ENCODE measurements at regions not wholly inside any gene's neighbourhood (a gene's known extent, or its start where the extent isn't known, plus 50 kb on each side); places are given as distances from the start of the nearest gene placed in this dataset.

GRCh38 chr4:100841911-100842310 lies 324.1 kb upstream of the EMCN start:
- Histone ChIP-seq H3K9me3 (ENCODE audit: control insufficient read depth, low read length) (no peaks in the 10 kb centered on the region), H3K4me3 (ENCODE audit: low read length) (no peak overlapping the region), H3K27ac (ENCODE audit: low read length) (no peak overlapping the region), H3K27me3 (ENCODE audit: control insufficient read depth, insufficient read depth) (no peaks in the 10 kb centered on the region), H3K4me1 (ENCODE audit: control insufficient read depth, insufficient read depth, low read length) (no peaks in the 10 kb centered on the region)
- DNase-seq (no peak), ATAC-seq (no peak)
- WGBS = 91% methylated on average over 2 of the region's 2 CpGs
- intact Hi-C loops (cut with DNase I) = no loop called here

- intact Hi-C loops (cut with DNase I) = no loop called here
- no peak overlapping the region for H3K27ac ChIP-seq (ENCODE audit: low read length)
- WGBS = 96% methylated on average over 2 of the region's 2 CpGs
- H3K27me3 ChIP-seq (ENCODE audit: control insufficient read depth, insufficient read depth) = no peaks in the 10 kb centered on the region
- DNase-seq = no peak
- no peak for ATAC-seq
- no peaks in the 10 kb centered on the region for H3K9me3 ChIP-seq (ENCODE audit: control insufficient read depth, low read length)
- no peak overlapping the region for H3K4me3 ChIP-seq (ENCODE audit: low read length)
- H3K4me1 ChIP-seq (ENCODE audit: control insufficient read depth, insufficient read depth, low read length) = no peaks in the 10 kb centered on the region
Measured at GRCh38 chr4:100839712-100840111, 321.9 kb upstream of the EMCN start.

GRCh38 chr4:100838286-100838685 lies 320.5 kb upstream of the EMCN start:
- intact Hi-C loops (cut with DNase I) = no loop called here
- WGBS = 76% methylated on average over 1 of the region's 1 CpG
- no peak overlapping the region for H3K27ac ChIP-seq (ENCODE audit: low read length)
- H3K9me3 ChIP-seq (ENCODE audit: control insufficient read depth, low read length) = no peaks in the 10 kb centered on the region
- H3K4me1 ChIP-seq (ENCODE audit: control insufficient read depth, insufficient read depth, low read length) = no peaks in the 10 kb centered on the region
- DNase-seq (no peak), ATAC-seq (no peak)
- H3K4me3 ChIP-seq (ENCODE audit: low read length) = no peak overlapping the region
- H3K27me3 ChIP-seq (ENCODE audit: control insufficient read depth, insufficient read depth) = no peaks in the 10 kb centered on the region

- ATAC-seq (no peak), DNase-seq (no peak)
- H3K27me3 ChIP-seq (ENCODE audit: control insufficient read depth, insufficient read depth) = no peaks in the 10 kb centered on the region
- intact Hi-C loops (cut with DNase I) = no loop called here
- no peak overlapping the region for H3K27ac ChIP-seq (ENCODE audit: low read length)
- 74% methylated on average over 1 of the region's 1 CpG for WGBS
- H3K9me3 ChIP-seq (ENCODE audit: control insufficient read depth, low read length) = no peaks in the 10 kb centered on the region
- H3K4me3 ChIP-seq (ENCODE audit: low read length) = no peak overlapping the region
- H3K4me1 ChIP-seq (ENCODE audit: control insufficient read depth, insufficient read depth, low read length) = no peaks in the 10 kb centered on the region
Measured at GRCh38 chr4:100836929-100837328, 319.1 kb upstream of the EMCN start.

- no peak for DNase-seq
- Histone ChIP-seq H3K9me3 (ENCODE audit: control insufficient read depth, low read length) (no peaks in the 10 kb centered on the region), H3K4me3 (ENCODE audit: low read length) (no peak overlapping the region), H3K4me1 (ENCODE audit: control insufficient read depth, insufficient read depth, low read length) (no peaks in the 10 kb centered on the region), H3K27me3 (ENCODE audit: control insufficient read depth, insufficient read depth) (no peaks in the 10 kb centered on the region), H3K27ac (ENCODE audit: low read length) (no peak overlapping the region)
- intact Hi-C loops (cut with DNase I) = no loop called here
- ATAC-seq = no peak
Measured at GRCh38 chr4:100834616-100835015, 316.8 kb upstream of the EMCN start.

GRCh38 chr4:100833906-100834305 lies 316.1 kb upstream of the EMCN start:
- no peaks in the 10 kb centered on the region for H3K27me3 ChIP-seq (ENCODE audit: control insufficient read depth, insufficient read depth)
- no peaks in the 10 kb centered on the region for H3K4me1 ChIP-seq (ENCODE audit: control insufficient read depth, insufficient read depth, low read length)
- intact Hi-C loops (cut with DNase I) = no loop called here
- 65% methylated on average over 1 of the region's 1 CpG for WGBS
- ATAC-seq (no peak), DNase-seq (no peak)
- H3K4me3 ChIP-seq (ENCODE audit: low read length) = no peak overlapping the region
- no peak overlapping the region for H3K27ac ChIP-seq (ENCODE audit: low read length)
- no peaks in the 10 kb centered on the region for H3K9me3 ChIP-seq (ENCODE audit: control insufficient read depth, low read length)

GRCh38 chr4:100828986-100829685 lies 311.3 kb upstream of the EMCN start:
- Histone ChIP-seq H3K4me3 (ENCODE audit: low read length) (no peak overlapping the region), H3K27me3 (ENCODE audit: control insufficient read depth, insufficient read depth) (no peaks in the 10 kb centered on the region), H3K4me1 (ENCODE audit: control insufficient read depth, insufficient read depth, low read length) (no peaks in the 10 kb centered on the region), H3K9me3 (ENCODE audit: control insufficient read depth, low read length) (no peaks in the 10 kb centered on the region), H3K27ac (ENCODE audit: low read length) (no peak overlapping the region)
- intact Hi-C loops (cut with DNase I) = no loop called here
- no peak for ATAC-seq
- WGBS = 84% methylated on average over 2 of the region's 2 CpGs
- DNase-seq = no peak

- Histone ChIP-seq H3K4me1 (ENCODE audit: control insufficient read depth, insufficient read depth, low read length) (no peaks in the 10 kb centered on the region), H3K9me3 (ENCODE audit: control insufficient read depth, low read length) (no peaks in the 10 kb centered on the region), H3K27ac (ENCODE audit: low read length) (no peak overlapping the region), H3K4me3 (ENCODE audit: low read length) (no peak overlapping the region), H3K27me3 (ENCODE audit: control insufficient read depth, insufficient read depth) (no peaks in the 10 kb centered on the region)
- DNase-seq (no peak), ATAC-seq (no peak)
- 63% methylated on average over 3 of the region's 3 CpGs for WGBS
- intact Hi-C loops (cut with DNase I) = no loop called here
Measured at GRCh38 chr4:100828364-100828763, 310.5 kb upstream of the EMCN start.

GRCh38 chr4:100827756-100828155 lies 309.9 kb upstream of the EMCN start:
- intact Hi-C loops (cut with DNase I) = no loop called here
- Histone ChIP-seq H3K27ac (ENCODE audit: low read length) (no peak overlapping the region), H3K4me3 (ENCODE audit: low read length) (no peak overlapping the region), H3K9me3 (ENCODE audit: control insufficient read depth, low read length) (no peaks in the 10 kb centered on the region), H3K4me1 (ENCODE audit: control insufficient read depth, insufficient read depth, low read length) (no peaks in the 10 kb centered on the region), H3K27me3 (ENCODE audit: control insufficient read depth, insufficient read depth) (no peaks in the 10 kb centered on the region)
- no peak for DNase-seq
- ATAC-seq = no peak

GRCh38 chr4:100826808-100827548 lies 309.2 kb upstream of the EMCN start:
- Histone ChIP-seq H3K27ac (ENCODE audit: low read length) (no peak overlapping the region), H3K9me3 (ENCODE audit: control insufficient read depth, low read length) (no peaks in the 10 kb centered on the region), H3K27me3 (ENCODE audit: control insufficient read depth, insufficient read depth) (no peaks in the 10 kb centered on the region), H3K4me1 (ENCODE audit: control insufficient read depth, insufficient read depth, low read length) (no peaks in the 10 kb centered on the region), H3K4me3 (ENCODE audit: low read length) (no peak overlapping the region)
- DNase-seq (peak in 1 of 3 donors; percentile 28), ATAC-seq (no peak)
- intact Hi-C loops (cut with DNase I) = no loop called here
- WGBS = 74% methylated on average over 7 of the region's 7 CpGs

- no peaks in the 10 kb centered on the region for H3K9me3 ChIP-seq (ENCODE audit: control insufficient read depth, low read length)
- H3K4me3 ChIP-seq (ENCODE audit: low read length) = no peak overlapping the region
- H3K27me3 ChIP-seq (ENCODE audit: control insufficient read depth, insufficient read depth) = no peaks in the 10 kb centered on the region
- H3K27ac ChIP-seq (ENCODE audit: low read length) = no peak overlapping the region
- DNase-seq = no peak
- H3K4me1 ChIP-seq (ENCODE audit: control insufficient read depth, insufficient read depth, low read length) = no peaks in the 10 kb centered on the region
- intact Hi-C loops (cut with DNase I) = no loop called here
- no peak for ATAC-seq
Measured at GRCh38 chr4:100826067-100826466, 308.2 kb upstream of the EMCN start.

GRCh38 chr4:100823993-100824323 lies 306.1 kb upstream of the EMCN start:
- Histone ChIP-seq H3K4me3 (ENCODE audit: low read length) (no peak overlapping the region), H3K9me3 (ENCODE audit: control insufficient read depth, low read length) (no peaks in the 10 kb centered on the region), H3K27ac (ENCODE audit: low read length) (no peak overlapping the region), H3K27me3 (ENCODE audit: control insufficient read depth, insufficient read depth) (no peaks in the 10 kb centered on the region), H3K4me1 (ENCODE audit: control insufficient read depth, insufficient read depth, low read length) (no peaks in the 10 kb centered on the region)
- intact Hi-C loops (cut with DNase I) = no loop called here
- ATAC-seq = no peak
- DNase-seq = no peak
